ENCODE measurements at regions not wholly inside any gene's neighbourhood (a gene's known extent, or its start where the extent isn't known, plus 50 kb on each side); places are given as distances from the start of the nearest gene placed in this dataset.

- WGBS, 2 experiments (ENCODE audit: insufficient coverage in 2 of 2), result 80 to 83% methylated on average over 1 of the region's 1 CpG
- no peaks in the 10 kb centered on the region for H3K4me1 ChIP-seq (ENCODE audit: control insufficient read depth, insufficient read depth, low read length, poor library complexity, severe bottlenecking)
- no peaks in the 10 kb centered on the region for H3K9me3 ChIP-seq (ENCODE audit: control insufficient read depth, low read length)
- H3K4me3 ChIP-seq (ENCODE audit: extremely low read depth, insufficient read depth, low read length, poor library complexity, severe bottlenecking), result no peak overlapping the region
- H3K27ac ChIP-seq (ENCODE audit: low read depth, low read length, severe bottlenecking), result no peak overlapping the region
- H3K36me3 ChIP-seq (ENCODE audit: control insufficient read depth, insufficient read depth, low read length), result no peaks in the 10 kb centered on the region
Measured at GRCh38 chr3:72055436-72055835, 270.5 kb upstream of the PROK2 start.

- H3K27ac ChIP-seq (ENCODE audit: low read depth, low read length, severe bottlenecking), result no peak overlapping the region
- H3K4me1 ChIP-seq (ENCODE audit: control insufficient read depth, insufficient read depth, low read length, poor library complexity, severe bottlenecking), result no peaks in the 10 kb centered on the region
- H3K9me3 ChIP-seq (ENCODE audit: control insufficient read depth, low read length), result no peaks in the 10 kb centered on the region
- H3K4me3 ChIP-seq (ENCODE audit: extremely low read depth, insufficient read depth, low read length, poor library complexity, severe bottlenecking), result no peak overlapping the region
- WGBS, 2 experiments (ENCODE audit: insufficient coverage in 2 of 2), result 100% methylated on average over 1 of the region's 1 CpG; no CpG with 5 or more reads in 1 of the 2 experiments
- H3K36me3 ChIP-seq (ENCODE audit: control insufficient read depth, insufficient read depth, low read length), result no peaks in the 10 kb centered on the region
Measured at GRCh38 chr3:72054976-72055375, 270.0 kb upstream of the PROK2 start.

GRCh38 chr3:72052841-72053409 is 268.0 kb upstream of the PROK2 start:
- no peak overlapping the region for H3K4me3 ChIP-seq (ENCODE audit: extremely low read depth, insufficient read depth, low read length, poor library complexity, severe bottlenecking)
- H3K36me3 ChIP-seq (ENCODE audit: control insufficient read depth, insufficient read depth, low read length), result no peaks in the 10 kb centered on the region
- H3K27ac ChIP-seq (ENCODE audit: low read depth, low read length, severe bottlenecking), result no peak overlapping the region
- H3K4me1 ChIP-seq (ENCODE audit: control insufficient read depth, insufficient read depth, low read length, poor library complexity, severe bottlenecking), result no peaks in the 10 kb centered on the region
- H3K9me3 ChIP-seq (ENCODE audit: control insufficient read depth, low read length), result no peaks in the 10 kb centered on the region
- WGBS, 2 experiments (ENCODE audit: insufficient coverage in 2 of 2), result 76 to 95% methylated on average over 4 to 5 of the region's 8 CpGs

GRCh38 chr3:72050771-72051170 is 265.8 kb upstream of the PROK2 start:
- no peaks in the 10 kb centered on the region for H3K9me3 ChIP-seq (ENCODE audit: control insufficient read depth, low read length)
- WGBS, 2 experiments (ENCODE audit: insufficient coverage in 2 of 2), result 78 to 90% methylated on average over 5 of the region's 5 CpGs
- peaks cover 3% of the 10 kb centered on the region for H3K4me1 ChIP-seq (ENCODE audit: control insufficient read depth, insufficient read depth, low read length, poor library complexity, severe bottlenecking)
- H3K36me3 ChIP-seq (ENCODE audit: control insufficient read depth, insufficient read depth, low read length), result no peaks in the 10 kb centered on the region
- H3K27ac ChIP-seq (ENCODE audit: low read depth, low read length, severe bottlenecking), result no peak overlapping the region
- H3K4me3 ChIP-seq (ENCODE audit: extremely low read depth, insufficient read depth, low read length, poor library complexity, severe bottlenecking), result no peak overlapping the region

- no peak overlapping the region for H3K4me3 ChIP-seq (ENCODE audit: extremely low read depth, insufficient read depth, low read length, poor library complexity, severe bottlenecking)
- 83 to 92% methylated on average over 4 to 5 of the region's 6 CpGs for WGBS, 2 experiments (ENCODE audit: insufficient coverage in 2 of 2)
- peaks cover 3% of the 10 kb centered on the region for H3K4me1 ChIP-seq (ENCODE audit: control insufficient read depth, insufficient read depth, low read length, poor library complexity, severe bottlenecking)
- H3K27ac ChIP-seq (ENCODE audit: low read depth, low read length, severe bottlenecking), result no peak overlapping the region
- H3K36me3 ChIP-seq (ENCODE audit: control insufficient read depth, insufficient read depth, low read length), result no peaks in the 10 kb centered on the region
- H3K9me3 ChIP-seq (ENCODE audit: control insufficient read depth, low read length), result no peaks in the 10 kb centered on the region
Measured at GRCh38 chr3:72050048-72050632, 265.2 kb upstream of the PROK2 start.

GRCh38 chr3:72049300-72049699 is 264.4 kb upstream of the PROK2 start:
- Histone ChIP-seq H3K27ac (ENCODE audit: low read depth, low read length, severe bottlenecking) (no peak overlapping the region), H3K36me3 (ENCODE audit: control insufficient read depth, insufficient read depth, low read length) (no peaks in the 10 kb centered on the region), H3K4me3 (ENCODE audit: extremely low read depth, insufficient read depth, low read length, poor library complexity, severe bottlenecking) (no peak overlapping the region), H3K4me1 (ENCODE audit: control insufficient read depth, insufficient read depth, low read length, poor library complexity, severe bottlenecking) (peaks cover 5% of the 10 kb centered on the region), H3K9me3 (ENCODE audit: control insufficient read depth, low read length) (no peaks in the 10 kb centered on the region)
- WGBS, 2 experiments (ENCODE audit: insufficient coverage in 2 of 2), result 82% methylated on average over 1 of the region's 1 CpG; no CpG with 5 or more reads in 1 of the 2 experiments

- Histone ChIP-seq H3K4me3 (ENCODE audit: extremely low read depth, insufficient read depth, low read length, poor library complexity, severe bottlenecking) (no peak overlapping the region), H3K9me3 (ENCODE audit: control insufficient read depth, low read length) (no peaks in the 10 kb centered on the region), H3K36me3 (ENCODE audit: control insufficient read depth, insufficient read depth, low read length) (no peaks in the 10 kb centered on the region), H3K27ac (ENCODE audit: low read depth, low read length, severe bottlenecking) (no peak overlapping the region), H3K4me1 (ENCODE audit: control insufficient read depth, insufficient read depth, low read length, poor library complexity, severe bottlenecking) (peaks cover 10% of the 10 kb centered on the region)
- 86 to 94% methylated on average over 3 of the region's 5 CpGs for WGBS, 2 experiments (ENCODE audit: insufficient coverage in 2 of 2)
Measured at GRCh38 chr3:72048873-72049272, 263.9 kb upstream of the PROK2 start.

GRCh38 chr3:72047221-72047871 is 262.4 kb upstream of the PROK2 start:
- H3K36me3 ChIP-seq (ENCODE audit: control insufficient read depth, insufficient read depth, low read length), result no peaks in the 10 kb centered on the region
- peaks cover 10% of the 10 kb centered on the region for H3K4me1 ChIP-seq (ENCODE audit: control insufficient read depth, insufficient read depth, low read length, poor library complexity, severe bottlenecking)
- no peak overlapping the region for H3K4me3 ChIP-seq (ENCODE audit: extremely low read depth, insufficient read depth, low read length, poor library complexity, severe bottlenecking)
- no peak overlapping the region for H3K27ac ChIP-seq (ENCODE audit: low read depth, low read length, severe bottlenecking)
- no peaks in the 10 kb centered on the region for H3K9me3 ChIP-seq (ENCODE audit: control insufficient read depth, low read length)
- 92 to 98% methylated on average over 12 to 15 of the region's 16 CpGs for WGBS, 2 experiments (ENCODE audit: insufficient coverage in 2 of 2)

- Histone ChIP-seq H3K27ac (ENCODE audit: low read depth, low read length, severe bottlenecking) (no peak overlapping the region), H3K36me3 (ENCODE audit: control insufficient read depth, insufficient read depth, low read length) (no peaks in the 10 kb centered on the region), H3K4me3 (ENCODE audit: extremely low read depth, insufficient read depth, low read length, poor library complexity, severe bottlenecking) (no peak overlapping the region), H3K4me1 (ENCODE audit: control insufficient read depth, insufficient read depth, low read length, poor library complexity, severe bottlenecking) (peaks cover 13% of the 10 kb centered on the region), H3K9me3 (ENCODE audit: control insufficient read depth, low read length) (no peaks in the 10 kb centered on the region)
- 55 to 82% methylated on average over 4 to 5 of the region's 7 CpGs for WGBS, 2 experiments (ENCODE audit: insufficient coverage in 2 of 2)
Measured at GRCh38 chr3:72044231-72044855, 259.4 kb upstream of the PROK2 start.

- WGBS, 2 experiments (ENCODE audit: insufficient coverage in 2 of 2), result 86% methylated on average over 1 of the region's 3 CpGs; no CpG with 5 or more reads in 1 of the 2 experiments
- Histone ChIP-seq H3K4me3 (ENCODE audit: extremely low read depth, insufficient read depth, low read length, poor library complexity, severe bottlenecking) (no peak overlapping the region), H3K36me3 (ENCODE audit: control insufficient read depth, insufficient read depth, low read length) (no peaks in the 10 kb centered on the region), H3K9me3 (ENCODE audit: control insufficient read depth, low read length) (no peaks in the 10 kb centered on the region), H3K27ac (ENCODE audit: low read depth, low read length, severe bottlenecking) (no peak overlapping the region), H3K4me1 (ENCODE audit: control insufficient read depth, insufficient read depth, low read length, poor library complexity, severe bottlenecking) (peaks cover 13% of the 10 kb centered on the region)
Measured at GRCh38 chr3:72043204-72044133, 258.5 kb upstream of the PROK2 start.
